ENCODE measurements at regions not wholly inside any gene's neighbourhood (a gene's known extent, or its start where the extent isn't known, plus 50 kb on each side); places are given as distances from the start of the nearest gene placed in this dataset.

- WGBS, 2 donors: 73 to 82% methylated on average over 7 of the region's 7 CpGs
- H3K27ac ChIP-seq: no peak overlapping the region
Measured at GRCh38 chr1:53408755-53409129, 50.5 kb upstream of the DMRTB1 start.

DNA sequence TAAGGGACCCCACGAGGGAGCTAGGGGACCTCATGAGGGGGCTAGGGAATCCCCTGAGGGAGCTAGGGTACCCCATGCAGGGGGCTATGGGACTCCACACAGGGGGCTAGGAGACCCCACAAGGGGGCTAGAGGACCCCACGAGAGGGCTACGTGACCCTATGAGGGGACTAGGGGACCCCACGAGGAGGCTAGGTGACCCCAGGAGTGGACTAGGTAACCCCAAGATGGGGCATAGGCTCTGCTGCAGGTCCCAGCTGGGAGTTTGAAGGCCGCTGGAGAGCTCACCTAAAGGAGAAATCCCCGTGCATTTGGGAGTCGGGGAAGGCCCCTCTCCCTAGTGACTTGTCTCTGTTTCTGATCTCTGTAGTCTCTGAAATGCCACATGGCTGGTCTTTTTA, 50.0 kb upstream of the DMRTB1 start:
- H3K4me3 ChIP-seq: no peak overlapping the region
- TF ChIP-seq, protein P1, sequence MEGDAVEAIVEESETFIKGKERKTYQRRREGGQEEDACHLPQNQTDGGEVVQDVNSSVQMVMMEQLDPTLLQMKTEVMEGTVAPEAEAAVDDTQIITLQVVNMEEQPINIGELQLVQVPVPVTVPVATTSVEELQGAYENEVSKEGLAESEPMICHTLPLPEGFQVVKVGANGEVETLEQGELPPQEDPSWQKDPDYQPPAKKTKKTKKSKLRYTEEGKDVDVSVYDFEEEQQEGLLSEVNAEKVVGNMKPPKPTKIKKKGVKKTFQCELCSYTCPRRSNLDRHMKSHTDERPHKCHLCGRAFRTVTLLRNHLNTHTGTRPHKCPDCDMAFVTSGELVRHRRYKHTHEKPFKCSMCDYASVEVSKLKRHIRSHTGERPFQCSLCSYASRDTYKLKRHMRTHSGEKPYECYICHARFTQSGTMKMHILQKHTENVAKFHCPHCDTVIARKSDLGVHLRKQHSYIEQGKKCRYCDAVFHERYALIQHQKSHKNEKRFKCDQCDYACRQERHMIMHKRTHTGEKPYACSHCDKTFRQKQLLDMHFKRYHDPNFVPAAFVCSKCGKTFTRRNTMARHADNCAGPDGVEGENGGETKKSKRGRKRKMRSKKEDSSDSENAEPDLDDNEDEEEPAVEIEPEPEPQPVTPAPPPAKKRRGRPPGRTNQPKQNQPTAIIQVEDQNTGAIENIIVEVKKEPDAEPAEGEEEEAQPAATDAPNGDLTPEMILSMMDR (IDR thresholded peaks at IDR 0.05): no peak
- no peak for TF ChIP-seq EP300 (IDR thresholded peaks at IDR 0.05)
- no peak for TF ChIP-seq POLR2A (IDR thresholded peaks at IDR 0.05)
- no peak for DNase-seq (ENCODE audit: low spot score in 2 of 2)
- peaks cover 0 to 25% of the 10 kb centered on the region in 2 donors for H3K27me3 ChIP-seq
- H3K4me1 ChIP-seq: no peaks in the 10 kb centered on the region
- 76 to 81% methylated on average over 7 of the region's 7 CpGs for WGBS, 2 donors
- H3K27ac ChIP-seq: no peak overlapping the region
- H3K36me3 ChIP-seq: no peaks in the 10 kb centered on the region
- no peaks in the 10 kb centered on the region for H3K9me3 ChIP-seq

More at GRCh38 chr1:53408755-53409129, 50.5 kb upstream of the DMRTB1 start:
- TF ChIP-seq EP300 (IDR thresholded peaks at IDR 0.05) (no peak), POLR2A (IDR thresholded peaks at IDR 0.05) (no peak)
- TF ChIP-seq, protein P1 (IDR thresholded peaks at IDR 0.05): no peak
- Histone ChIP-seq H3K27me3 (peaks cover 0 to 25% of the 10 kb centered on the region in 2 donors), H3K9me3 (no peaks in the 10 kb centered on the region), H3K36me3 (no peaks in the 10 kb centered on the region), H3K4me1 (no peaks in the 10 kb centered on the region), H3K4me3 (no peak overlapping the region)
- DNase-seq (ENCODE audit: low spot score in 2 of 2): no peak

Data from tibial nerve (tissue), 4 donors.